ENCODE measurements at regions not wholly inside any gene's neighbourhood (a gene's known extent, or its start where the extent isn't known, plus 50 kb on each side); places are given as distances from the start of the nearest gene placed in this dataset.

DNA sequence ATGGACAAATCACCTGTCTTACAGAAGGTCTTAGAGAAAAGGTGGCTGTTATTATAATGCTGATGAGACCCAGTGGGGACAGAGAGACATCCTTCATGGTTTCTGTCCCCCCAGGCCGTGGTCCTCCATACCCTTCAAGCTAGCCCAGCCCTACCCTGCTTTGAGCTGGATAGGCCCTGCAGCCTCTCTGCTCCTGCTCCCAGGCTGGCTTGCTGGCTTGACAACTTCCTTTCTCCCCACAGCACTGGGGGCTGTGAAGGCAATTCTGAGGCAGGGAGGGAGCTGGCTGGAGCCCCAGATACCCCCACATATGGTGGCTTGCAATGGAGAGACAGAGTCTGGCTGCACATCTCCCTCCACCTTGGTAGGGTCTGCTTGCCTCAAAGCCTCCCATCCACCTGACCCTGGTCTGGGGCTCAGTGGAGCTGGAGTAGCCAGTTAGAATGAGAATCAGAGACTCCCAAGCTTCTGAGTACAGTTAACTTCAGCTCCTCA lies 118.2 kb downstream of the PJA1 start:
- H3K27ac ChIP-seq (ENCODE audit: low read depth in 1 of 2, low read length in 2 of 2): no peak overlapping the region
- DNase-seq (ENCODE audit: low spot score): no peak
- no peak for TF ChIP-seq CTCF (IDR thresholded peaks at IDR 0.05; ENCODE audit: low read depth, low read length, missing input control)
- 90% methylated on average over 1 of the region's 1 CpG for WGBS
- H3K9ac ChIP-seq (ENCODE audit: low read depth in 1 of 2, low read length in 2 of 2): no peak overlapping the region
- H3K4me1 ChIP-seq (ENCODE audit: control insufficient read depth in 4 of 4, insufficient read depth in 4 of 4, low read length in 3 of 4): no peaks in the 10 kb centered on the region
- no peak overlapping the region for H3K4me3 ChIP-seq (ENCODE audit: low read depth in 1 of 3, low read length in 3 of 3)
- H3K27me3 ChIP-seq (ENCODE audit: control insufficient read depth in 4 of 4, insufficient read depth in 4 of 4, low read length in 3 of 4): no peaks in the 10 kb centered on the region
- peaks cover 0 to 3% (median 0%) of the 10 kb centered on the region in 4 donors for H3K9me3 ChIP-seq (ENCODE audit: control insufficient read depth in 4 of 4, low read length in 3 of 4)
- H3K36me3 ChIP-seq (ENCODE audit: control insufficient read depth in 4 of 4, insufficient read depth in 3 of 4, low read depth in 1 of 4, low read length in 3 of 4): no peaks in the 10 kb centered on the region

- no peak overlapping the region for H3K4me3 ChIP-seq (ENCODE audit: low read depth in 1 of 3, low read length in 3 of 3)
- H3K27me3 ChIP-seq (ENCODE audit: control insufficient read depth in 4 of 4, insufficient read depth in 4 of 4, low read length in 3 of 4): no peaks in the 10 kb centered on the region
- no peak for DNase-seq (ENCODE audit: low spot score)
- no peak for TF ChIP-seq YY1 (IDR thresholded peaks at IDR 0.05)
- no peak for TF ChIP-seq RXRA (IDR thresholded peaks at IDR 0.05)
- TF ChIP-seq TAF1 (conservative IDR thresholded peaks at IDR 0.05): no peak
- TF ChIP-seq RAD21 (IDR thresholded peaks at IDR 0.05): no peak
- TF ChIP-seq FOXA1 (IDR thresholded peaks at IDR 0.05): no peak
- TF ChIP-seq, protein P1, sequence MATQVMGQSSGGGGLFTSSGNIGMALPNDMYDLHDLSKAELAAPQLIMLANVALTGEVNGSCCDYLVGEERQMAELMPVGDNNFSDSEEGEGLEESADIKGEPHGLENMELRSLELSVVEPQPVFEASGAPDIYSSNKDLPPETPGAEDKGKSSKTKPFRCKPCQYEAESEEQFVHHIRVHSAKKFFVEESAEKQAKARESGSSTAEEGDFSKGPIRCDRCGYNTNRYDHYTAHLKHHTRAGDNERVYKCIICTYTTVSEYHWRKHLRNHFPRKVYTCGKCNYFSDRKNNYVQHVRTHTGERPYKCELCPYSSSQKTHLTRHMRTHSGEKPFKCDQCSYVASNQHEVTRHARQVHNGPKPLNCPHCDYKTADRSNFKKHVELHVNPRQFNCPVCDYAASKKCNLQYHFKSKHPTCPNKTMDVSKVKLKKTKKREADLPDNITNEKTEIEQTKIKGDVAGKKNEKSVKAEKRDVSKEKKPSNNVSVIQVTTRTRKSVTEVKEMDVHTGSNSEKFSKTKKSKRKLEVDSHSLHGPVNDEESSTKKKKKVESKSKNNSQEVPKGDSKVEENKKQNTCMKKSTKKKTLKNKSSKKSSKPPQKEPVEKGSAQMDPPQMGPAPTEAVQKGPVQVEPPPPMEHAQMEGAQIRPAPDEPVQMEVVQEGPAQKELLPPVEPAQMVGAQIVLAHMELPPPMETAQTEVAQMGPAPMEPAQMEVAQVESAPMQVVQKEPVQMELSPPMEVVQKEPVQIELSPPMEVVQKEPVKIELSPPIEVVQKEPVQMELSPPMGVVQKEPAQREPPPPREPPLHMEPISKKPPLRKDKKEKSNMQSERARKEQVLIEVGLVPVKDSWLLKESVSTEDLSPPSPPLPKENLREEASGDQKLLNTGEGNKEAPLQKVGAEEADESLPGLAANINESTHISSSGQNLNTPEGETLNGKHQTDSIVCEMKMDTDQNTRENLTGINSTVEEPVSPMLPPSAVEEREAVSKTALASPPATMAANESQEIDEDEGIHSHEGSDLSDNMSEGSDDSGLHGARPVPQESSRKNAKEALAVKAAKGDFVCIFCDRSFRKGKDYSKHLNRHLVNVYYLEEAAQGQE (IDR thresholded peaks at IDR 0.05): no peak
- no peak for TF ChIP-seq HNF4A (conservative IDR thresholded peaks at IDR 0.05)
- no peak for TF ChIP-seq SP1 (IDR thresholded peaks at IDR 0.05)
- TF ChIP-seq, protein P2, sequence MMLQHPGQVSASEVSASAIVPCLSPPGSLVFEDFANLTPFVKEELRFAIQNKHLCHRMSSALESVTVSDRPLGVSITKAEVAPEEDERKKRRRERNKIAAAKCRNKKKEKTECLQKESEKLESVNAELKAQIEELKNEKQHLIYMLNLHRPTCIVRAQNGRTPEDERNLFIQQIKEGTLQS (IDR thresholded peaks at IDR 0.05): no peak
- TF ChIP-seq JUND (IDR thresholded peaks at IDR 0.05): no peak
- TF ChIP-seq, protein P3, sequence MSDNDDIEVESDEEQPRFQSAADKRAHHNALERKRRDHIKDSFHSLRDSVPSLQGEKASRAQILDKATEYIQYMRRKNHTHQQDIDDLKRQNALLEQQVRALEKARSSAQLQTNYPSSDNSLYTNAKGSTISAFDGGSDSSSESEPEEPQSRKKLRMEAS (IDR thresholded peaks at IDR 0.05): no peak
- no peak for TF ChIP-seq GABPA (IDR thresholded peaks at IDR 0.05 in 1 of 2, conservative IDR thresholded peaks at IDR 0.05 in 1 of 2)
- H3K9ac ChIP-seq (ENCODE audit: low read depth in 1 of 2, low read length in 2 of 2): no peak overlapping the region
- H3K27ac ChIP-seq (ENCODE audit: low read depth in 1 of 2, low read length in 2 of 2): no peak overlapping the region
- peaks cover 0 to 3% (median 0%) of the 10 kb centered on the region in 4 donors for H3K9me3 ChIP-seq (ENCODE audit: control insufficient read depth in 4 of 4, low read length in 3 of 4)
- 100% methylated on average over 2 of the region's 2 CpGs for WGBS
- no peaks in the 10 kb centered on the region for H3K36me3 ChIP-seq (ENCODE audit: control insufficient read depth in 4 of 4, insufficient read depth in 3 of 4, low read depth in 1 of 4, low read length in 3 of 4)
- H3K4me1 ChIP-seq (ENCODE audit: control insufficient read depth in 4 of 4, insufficient read depth in 4 of 4, low read length in 3 of 4): no peaks in the 10 kb centered on the region
These were observed 119.5 kb downstream of the PJA1 start for GRCh38 chrX:69045616-69046345.

Measured in liver (tissue), 8 donors.